C1 segment of cervical spinal cord (tissue), 14 donors: ENCODE measurements at regions not wholly inside any gene's neighbourhood (a gene's known extent, or its start where the extent isn't known, plus 50 kb on each side); places are given as distances from the start of the nearest gene placed in this dataset.

Experiments used
- DNase-seq, 14 donors: peaks; one replicate each; lab custom pipeline; 2025; lab: John Stamatoyannopoulos, UW

DNA sequence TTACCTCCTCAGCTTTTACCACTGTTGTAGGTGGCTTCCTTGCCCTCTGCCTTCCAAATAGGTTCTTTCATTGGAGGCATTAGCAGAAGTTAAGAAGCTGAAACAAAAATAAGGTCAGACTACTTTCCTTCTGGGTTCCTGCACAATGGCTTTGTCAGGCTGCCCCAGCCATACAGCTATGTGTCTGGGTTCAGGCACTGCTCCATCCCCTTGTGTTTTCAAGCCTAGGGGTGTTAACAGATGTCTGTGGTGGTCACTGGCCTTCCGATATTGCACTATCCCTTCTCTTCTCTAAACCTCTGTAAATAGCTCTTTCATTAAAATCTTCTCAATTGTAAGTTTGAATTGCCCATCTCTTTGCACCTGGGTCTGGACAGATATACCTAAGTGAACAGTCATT lies 728.9 kb downstream of the SLC16A7 start:
- no peak for DNase-seq

DNA sequence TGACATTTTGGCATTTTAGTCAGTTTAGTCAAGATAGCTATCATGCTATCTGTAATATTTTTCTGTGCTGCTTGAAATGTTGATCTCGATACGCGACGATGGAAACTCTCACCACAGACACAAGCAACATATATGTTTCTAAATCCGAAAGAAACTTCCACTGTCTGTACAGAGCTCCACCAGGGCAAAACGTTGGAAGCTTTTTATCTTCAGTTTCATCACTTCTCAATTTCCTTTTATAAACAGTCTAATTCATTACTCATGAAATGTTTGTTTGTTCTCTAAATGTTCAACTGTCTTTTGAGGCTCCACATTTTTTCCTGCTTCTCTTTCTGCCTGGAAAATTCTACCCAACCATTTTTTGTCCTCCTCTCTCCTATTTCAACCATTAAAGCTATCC lies 737.6 kb downstream of the SLC16A7 start:
- no peak for DNase-seq

DNA sequence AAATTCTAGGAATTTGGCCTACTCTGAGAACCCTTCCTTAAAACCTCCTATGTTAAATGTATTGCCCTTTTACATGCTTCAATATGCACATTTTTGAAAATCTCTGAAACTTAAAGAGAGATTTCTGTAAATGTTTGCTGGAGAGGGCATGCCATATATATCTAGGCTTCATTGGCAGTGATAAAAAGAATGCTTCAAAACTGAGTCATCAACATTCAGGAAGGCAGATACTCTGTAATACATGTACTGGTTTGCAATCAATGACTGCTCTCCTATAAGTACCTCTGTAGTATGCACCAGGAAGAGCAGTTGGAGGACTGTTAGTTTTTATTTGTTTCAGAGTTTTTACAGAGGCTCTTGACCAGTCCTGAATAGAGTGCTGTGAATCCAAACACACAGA lies 739.9 kb downstream of the SLC16A7 start:
- DNase-seq = no peak

DNA sequence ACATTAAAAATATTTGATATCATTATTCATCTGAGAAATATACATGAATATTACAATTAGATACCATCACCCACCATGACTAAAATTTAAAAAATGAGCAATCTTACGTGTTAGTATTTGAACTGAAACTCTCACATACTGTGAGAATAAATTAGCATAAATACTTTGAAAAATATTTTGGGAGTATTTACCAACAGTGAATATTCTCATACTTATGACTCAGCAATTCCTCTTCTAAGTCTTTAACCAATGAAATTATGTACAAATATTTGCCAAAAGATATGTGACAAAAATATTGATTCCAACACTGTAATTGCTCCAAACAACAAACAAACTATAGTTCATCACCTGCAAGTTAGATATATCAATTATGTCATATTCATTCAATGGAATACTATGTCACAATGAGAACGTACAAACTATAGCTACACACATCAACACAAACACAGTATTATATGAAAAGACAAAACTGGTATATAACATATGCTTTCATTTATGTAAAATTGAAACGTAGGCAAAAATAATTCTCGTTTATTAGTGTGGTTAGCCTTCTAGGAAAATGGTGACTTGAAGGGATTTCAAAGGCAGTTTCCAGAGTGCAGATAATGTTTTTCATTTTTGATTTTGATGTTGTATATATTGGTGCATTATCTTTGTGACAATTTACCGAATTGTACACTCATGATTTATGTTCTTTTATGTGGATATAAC lies 742.2 kb downstream of the SLC16A7 start:
- no peak for DNase-seq

DNA sequence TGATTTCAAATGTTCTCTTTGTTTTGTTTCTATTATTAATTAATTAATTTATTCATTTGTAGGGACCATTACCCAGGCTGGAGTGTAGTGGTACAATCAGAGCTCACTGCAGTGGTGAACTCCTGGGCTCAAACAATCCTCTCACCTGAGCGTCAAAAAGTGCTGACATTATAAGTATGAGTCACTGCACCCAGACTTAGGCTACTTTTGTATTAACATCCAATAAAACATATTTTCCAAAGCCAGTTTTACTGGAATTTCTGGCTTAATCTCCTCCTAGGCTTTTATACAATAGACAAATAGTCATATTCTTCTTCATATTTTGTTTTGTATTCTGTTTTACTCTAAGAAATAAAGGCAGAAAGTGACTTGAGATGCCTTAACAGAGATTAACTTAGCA lies 749.6 kb downstream of the SLC16A7 start:
- DNase-seq = no peak

DNA sequence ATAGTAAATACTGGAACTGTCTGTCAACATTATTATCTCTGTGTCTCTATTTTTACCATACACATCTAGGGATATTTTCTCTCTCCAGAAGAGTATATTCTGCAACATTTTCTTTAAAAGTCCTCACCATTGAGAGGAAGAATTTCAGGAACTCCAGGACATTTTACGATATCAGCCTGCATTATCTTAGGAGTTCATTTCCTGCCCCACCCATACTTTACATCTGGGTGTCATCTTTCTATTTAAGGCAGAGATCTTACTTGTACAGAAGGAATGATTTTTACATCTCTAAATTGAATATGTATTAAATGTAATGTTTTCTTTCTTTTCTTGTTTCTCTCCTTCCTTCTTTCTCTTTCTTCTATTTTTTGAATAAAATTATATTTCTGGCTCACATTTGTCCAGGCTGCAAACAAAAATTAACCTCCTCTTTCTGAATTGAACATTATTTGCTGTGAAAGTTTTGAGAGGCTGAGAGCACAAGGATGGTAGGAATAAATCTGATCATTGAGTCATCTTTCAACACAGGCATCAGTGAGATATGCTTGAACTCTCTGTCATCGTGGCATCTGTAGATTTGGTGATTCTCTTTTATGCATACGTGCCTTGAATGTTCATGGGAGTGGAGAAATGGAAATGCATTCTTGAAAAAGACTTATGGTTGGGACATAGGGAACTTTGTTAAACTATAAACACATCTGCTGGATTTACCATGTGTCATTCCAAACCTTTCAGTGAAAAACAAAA lies 753.6 kb downstream of the SLC16A7 start:
- no peak for DNase-seq

DNA sequence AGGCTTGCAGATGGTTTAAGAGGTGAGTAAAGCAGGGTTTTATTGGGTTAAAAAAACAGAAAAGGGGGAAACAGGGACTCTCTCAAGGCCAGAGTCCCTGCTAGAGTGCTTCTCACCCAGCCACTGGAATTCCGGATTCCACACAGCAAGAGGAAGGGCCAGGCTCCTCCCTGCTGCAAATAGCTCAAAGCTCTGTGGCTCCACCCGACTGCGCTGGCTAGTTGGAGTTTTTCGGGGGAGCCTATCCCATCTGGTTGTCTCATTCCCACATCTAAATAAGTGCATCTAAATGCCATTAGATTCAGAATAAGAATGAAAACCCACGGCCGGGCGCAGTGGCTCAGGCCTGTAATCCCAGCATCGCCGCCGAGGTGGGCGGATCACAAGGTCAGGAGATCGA lies 791.5 kb downstream of the SLC16A7 start:
- DNase-seq = no peak

DNA sequence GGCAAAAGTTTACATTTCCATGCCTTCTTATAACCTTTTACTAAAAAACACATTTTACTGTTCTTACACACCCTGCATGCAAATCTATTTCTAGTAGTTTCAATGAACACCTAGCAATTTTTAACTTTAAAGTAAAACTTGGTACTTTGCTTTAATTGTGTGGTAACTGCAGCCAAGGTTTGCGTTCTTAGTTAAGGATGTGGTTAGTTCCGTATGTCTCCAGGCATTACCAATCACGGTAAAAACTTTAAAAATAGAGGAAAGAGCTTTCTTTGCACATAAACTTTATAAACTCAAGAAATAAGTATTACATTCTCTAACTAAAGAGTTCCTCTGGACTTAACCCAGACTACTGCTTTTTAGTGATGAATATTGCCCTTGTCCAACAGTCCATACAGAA lies 795.2 kb downstream of the SLC16A7 start:
- DNase-seq = no peak

DNA sequence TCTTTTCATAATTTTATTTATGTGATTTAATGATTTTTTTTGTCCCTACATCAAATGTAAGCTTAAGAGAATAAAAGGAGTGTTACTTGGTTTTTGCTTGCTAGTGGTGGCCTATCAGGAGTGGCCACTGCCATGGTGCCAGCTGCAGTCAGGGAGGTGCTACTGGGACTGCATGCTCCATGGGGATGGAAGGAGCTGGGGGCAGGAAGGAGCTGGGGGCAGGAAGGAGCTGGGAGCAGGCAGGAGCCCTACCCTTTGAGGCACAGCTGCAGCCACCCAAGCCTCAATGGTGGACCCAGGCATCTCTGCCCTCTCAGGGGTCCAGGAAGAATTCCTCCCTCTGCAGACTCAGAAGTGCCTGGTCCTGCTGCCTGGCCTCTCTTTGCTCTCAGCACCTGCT lies 796.0 kb downstream of the SLC16A7 start:
- DNase-seq = no peak

DNA sequence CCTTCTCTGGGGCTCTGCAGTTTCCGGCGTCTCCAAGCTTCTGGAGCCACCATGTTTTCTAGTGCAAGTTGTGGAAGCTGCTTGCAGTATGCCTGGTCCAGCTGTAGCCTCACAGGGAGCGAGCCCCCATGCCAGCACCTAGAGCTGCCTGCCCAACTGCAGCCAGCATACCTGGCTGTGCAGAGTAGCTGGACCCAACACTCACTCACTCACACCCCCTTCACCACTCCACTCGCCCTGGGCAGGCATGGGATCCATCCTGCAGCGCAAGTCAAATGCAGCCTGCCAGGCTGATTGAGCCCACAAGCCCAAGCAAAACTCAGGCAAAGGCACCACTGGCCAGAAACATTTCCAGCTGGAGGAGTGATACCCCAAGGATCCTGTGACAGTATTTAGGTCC lies 797.3 kb downstream of the SLC16A7 start:
- no peak for DNase-seq

DNA sequence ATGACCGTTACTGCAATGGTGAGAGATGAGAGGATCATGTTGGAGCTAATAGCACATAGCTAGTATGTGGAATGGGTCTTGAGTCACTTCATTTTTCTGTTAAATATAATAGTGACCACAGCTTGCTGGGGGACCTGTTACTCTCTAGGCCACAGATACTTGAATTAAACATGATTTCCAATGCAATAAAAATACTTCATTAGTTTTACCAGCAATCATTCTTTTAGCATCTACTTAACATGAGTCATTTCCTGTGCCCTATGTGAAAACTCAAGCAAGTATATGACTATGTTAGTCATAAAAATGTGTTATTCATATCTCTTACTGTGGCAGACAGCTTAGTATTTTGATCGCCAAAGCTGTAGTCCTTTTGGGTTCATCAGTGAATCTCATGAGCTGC lies 798.8 kb downstream of the SLC16A7 start:
- no peak for DNase-seq

DNA sequence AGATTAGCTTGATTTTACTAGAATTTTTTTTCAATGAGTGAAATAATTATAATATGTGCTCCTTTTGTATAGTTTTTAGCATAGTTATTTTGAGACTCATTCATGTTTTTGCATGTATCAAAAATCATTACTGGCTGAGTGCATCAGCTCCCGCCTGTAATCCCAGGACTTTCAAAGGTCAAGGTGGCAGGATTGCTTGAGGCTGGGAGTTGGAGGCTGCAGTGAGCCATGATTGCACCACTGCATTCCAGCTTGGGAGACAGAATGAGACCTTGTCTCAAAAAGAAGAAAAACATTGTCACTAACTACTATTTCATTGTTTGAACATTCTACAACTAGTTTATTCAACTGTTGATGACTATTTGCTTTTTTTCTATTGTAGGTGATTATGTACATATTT lies 802.7 kb downstream of the SLC16A7 start:
- DNase-seq = no peak

DNA sequence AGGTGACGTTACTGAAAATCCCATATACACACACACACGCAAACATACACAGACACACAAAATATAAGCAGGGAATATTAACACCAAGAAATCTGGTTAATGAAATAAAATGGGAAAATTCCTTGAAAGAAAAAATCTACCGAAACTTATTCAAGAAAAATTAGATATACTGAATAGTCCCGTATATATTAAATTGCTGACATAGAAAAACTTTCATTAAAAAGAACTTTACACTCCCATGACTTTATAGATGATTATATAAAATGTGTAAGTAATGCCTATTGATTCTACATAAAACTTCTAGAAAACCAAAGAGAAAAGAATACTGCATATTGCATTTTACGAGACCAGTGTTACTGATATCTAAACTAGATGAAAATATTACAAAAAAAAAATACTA lies 803.2 kb downstream of the SLC16A7 start:
- DNase-seq = no peak

DNA sequence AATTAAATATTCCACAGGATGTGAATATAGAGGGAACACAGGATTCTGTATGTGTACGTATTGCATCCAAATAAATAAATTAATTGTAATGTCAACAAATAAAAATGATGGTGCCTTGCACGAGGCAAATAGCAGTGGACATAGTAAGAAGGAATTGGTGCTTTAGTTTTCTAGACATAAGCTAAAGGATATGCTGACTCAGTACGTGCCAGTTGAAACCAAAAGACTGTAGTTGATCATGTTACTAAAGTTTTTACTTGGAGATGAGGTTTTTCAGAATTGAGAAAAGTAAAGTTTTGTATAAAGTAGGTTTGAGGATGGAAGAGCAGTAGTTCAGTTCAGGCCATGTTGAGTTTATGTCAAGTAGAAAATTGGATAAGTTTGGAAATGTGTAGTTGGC lies 807.2 kb downstream of the SLC16A7 start:
- no peak for DNase-seq

DNA sequence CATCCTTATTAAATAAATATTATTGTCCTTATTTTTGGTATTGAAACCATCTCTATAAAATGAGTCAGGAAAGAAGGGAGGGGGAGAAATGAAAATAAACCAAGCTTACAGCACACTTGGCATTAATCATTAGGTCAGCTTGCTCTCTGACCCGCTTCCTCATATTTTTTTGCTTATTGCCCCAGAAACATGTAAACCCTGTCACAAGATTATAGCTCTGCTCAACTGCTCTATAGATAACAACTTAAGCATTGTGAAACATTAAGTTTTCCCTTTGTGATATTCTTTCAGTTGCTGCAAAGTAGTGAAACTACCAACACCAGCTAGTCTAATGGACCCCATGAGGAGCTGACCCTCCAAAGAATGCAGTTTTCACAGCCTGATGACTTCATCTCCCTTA lies 819.5 kb downstream of the SLC16A7 start:
- no peak for DNase-seq

DNA sequence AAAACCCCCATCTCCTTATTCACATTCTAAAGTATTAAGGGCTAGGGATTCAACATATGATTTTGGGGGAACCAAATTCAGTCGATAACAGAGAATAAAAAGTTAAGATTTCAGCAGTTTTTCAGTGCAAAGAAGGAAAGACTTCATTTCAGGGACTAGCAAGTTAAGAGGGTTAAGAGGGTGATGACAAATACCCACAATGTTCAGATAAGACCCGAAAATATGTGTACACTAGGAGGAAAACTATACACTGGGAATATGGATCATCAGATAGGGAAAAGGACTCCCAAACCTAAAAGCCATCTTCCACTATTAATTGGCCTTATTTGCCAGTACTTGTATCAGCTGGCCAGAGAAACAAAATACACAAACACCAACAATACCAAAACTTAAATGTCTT lies 824.2 kb downstream of the SLC16A7 start:
- DNase-seq = no peak

DNA sequence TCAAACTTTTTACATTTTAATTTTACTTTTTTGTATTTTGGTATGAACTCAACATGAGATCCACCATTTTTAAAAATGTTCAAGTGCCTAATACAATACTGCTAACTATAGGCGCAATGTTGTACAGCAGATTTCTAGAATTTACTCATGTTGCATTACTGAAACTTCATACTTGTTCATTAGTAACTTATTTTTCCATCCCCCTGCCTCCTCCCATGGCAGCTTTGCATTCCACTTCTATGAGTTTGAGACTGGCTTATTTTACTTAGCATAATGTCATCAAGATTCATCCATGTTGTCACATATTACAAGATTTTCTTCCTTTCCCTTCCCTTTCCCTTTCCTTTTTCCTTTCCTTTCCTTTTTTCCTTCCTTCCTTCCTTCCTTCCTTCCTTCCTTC lies 825.9 kb downstream of the SLC16A7 start:
- no peak for DNase-seq

DNA sequence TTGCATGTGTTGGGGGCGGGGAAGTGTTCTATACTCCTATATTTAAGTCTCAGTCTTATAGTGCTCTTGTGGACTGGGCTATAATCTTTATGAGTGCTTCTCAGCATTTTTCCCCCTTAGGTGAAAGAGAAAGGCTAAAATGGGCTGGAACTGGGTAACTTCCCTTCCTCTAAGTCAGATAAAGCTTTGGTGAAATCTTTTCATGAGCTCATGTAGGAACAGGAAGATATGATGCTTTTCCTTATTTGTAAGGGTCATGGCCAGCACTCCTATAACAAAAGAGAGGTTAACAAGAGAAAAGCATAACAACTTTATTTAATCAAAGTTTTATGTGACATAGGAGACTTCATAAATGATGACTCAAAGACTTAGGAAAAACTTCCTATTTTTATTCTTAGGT lies 841.5 kb downstream of the SLC16A7 start:
- no peak for DNase-seq

DNA sequence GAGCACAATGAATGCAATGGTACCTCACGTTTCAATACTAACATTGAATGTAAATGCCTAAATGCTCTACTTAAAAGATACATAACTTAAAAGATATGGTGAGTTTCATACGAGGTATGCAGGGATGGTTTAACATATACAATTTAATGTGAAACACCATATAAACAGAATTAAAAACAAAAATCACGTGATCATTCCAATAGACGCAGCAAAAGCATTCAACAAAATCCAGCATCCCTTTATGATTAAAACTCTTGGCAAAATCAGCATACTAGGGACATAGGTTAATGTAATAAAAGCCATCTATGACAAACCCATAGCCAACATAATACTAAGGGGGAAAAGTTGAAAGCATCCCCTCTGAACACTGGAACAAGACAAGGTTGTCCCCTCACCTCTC lies 845.7 kb downstream of the SLC16A7 start:
- no peak for DNase-seq

DNA sequence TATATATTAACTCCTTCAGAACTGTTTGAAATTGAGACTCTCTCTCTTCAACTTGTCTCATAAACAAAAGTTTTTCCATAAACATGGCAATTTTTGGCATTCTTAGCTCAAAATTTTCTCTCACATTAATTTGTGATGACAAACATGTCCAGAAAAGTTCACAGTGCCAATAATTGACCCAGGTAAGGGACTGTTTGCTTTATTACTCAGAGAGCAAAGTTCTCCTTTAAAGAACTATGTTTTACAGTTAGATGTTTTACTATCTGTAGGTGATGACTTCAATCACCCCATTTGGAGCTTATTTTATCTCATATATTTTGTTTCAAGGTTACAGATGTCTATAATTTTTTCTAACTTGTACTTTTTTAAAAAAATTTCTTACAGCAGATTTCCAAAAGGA lies 855.6 kb downstream of the SLC16A7 start:
- no peak for DNase-seq

DNA sequence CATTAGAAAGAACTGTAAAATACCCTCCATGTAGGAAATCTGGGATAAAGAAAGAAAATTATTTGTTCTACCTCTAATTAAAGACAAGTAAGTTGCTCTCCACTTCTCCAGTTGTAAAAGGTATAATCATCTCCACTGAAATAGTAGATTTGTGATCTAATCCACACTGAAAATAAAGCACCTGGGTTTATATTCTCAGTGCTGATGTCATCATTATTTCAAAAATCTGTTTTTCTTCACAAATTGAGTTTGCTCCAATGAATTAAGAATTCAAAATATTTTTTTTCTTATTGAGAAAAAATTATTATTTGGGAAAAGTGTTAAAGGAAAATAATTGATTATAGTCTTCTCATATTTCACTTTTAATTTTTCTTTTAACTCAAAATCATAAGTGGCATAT lies 869.2 kb downstream of the SLC16A7 start:
- DNase-seq = no peak

DNA sequence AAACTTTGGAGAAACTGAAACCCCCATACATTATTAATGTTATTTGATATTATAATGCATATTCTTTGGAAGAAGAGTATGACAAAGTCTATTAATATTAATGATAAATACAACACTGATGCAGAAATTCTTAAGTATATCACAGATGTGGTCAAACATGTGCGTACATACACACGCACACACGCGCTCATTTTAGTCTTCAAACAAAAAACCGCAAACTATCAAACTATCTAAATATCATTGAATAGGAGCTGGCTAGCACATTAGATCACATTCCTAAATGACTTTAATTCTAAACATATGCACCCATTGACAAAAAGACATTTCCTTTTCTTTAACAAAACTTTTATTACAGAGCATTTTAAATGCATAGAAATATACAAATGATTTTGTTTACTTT lies 872.7 kb downstream of the SLC16A7 start:
- DNase-seq = no peak

DNA sequence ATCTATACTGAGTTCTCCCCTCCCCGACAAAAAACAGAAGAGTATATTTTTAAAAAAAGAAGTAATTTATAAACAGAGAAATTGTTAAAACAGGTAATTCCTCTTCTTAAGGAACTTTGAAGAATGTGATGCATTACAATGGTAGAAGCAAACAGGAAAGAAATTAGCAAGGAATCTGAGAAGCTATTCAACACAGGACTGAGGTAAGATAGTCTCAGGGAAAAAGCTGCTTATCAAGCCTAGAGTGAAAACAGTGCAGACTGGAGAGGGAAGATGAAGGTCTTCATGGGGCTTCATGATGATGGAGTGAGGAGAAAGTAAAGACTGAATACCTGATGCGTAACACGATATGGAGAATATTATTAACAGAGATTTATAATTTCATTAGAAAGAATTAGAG lies 880.0 kb downstream of the SLC16A7 start:
- no peak for DNase-seq

DNA sequence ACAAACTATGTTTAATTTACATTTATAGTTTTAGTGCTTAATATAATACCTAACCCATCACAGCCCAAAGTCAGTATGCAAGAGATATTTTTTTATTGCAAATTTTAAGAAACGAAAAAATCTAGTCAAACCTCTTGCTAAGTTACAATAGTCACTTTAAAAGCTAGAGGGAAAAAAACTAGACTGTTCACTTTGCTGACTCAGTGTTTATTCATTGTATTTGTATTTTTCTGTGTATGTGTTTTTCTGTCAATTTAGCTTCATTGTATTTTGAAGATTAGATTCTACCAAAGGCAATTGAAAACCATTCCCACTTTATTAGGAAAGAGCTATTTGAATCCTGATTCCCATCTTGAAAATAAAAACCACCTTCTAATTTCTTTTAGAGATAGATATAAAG lies 891.5 kb downstream of the SLC16A7 start:
- DNase-seq = no peak
